ENCODE measurements at regions not wholly inside any gene's neighbourhood (a gene's known extent, or its start where the extent isn't known, plus 50 kb on each side); places are given as distances from the start of the nearest gene placed in this dataset.

GRCh38 chrX:39335513-39336235 lies 534.4 kb downstream of the MID1IP1 start:
- no peak for DNase-seq (ENCODE audit: low spot score)

- peak; percentile 23 for DNase-seq (ENCODE audit: low spot score)
These were observed 535.5 kb downstream of the MID1IP1 start for GRCh38 chrX:39336671-39337311.

- DNase-seq (ENCODE audit: low spot score), result no peak
These were observed 536.2 kb downstream of the MID1IP1 start for GRCh38 chrX:39337451-39337850.

GRCh38 chrX:39338583-39338982 lies 537.3 kb downstream of the MID1IP1 start:
- DNase-seq (ENCODE audit: low spot score), result no peak

- no peak for DNase-seq (ENCODE audit: low spot score)
These were observed 555.0 kb downstream of the MID1IP1 start for GRCh38 chrX:39356119-39356807.

- no peak for DNase-seq (ENCODE audit: low spot score)
These were observed 558.8 kb downstream of the MID1IP1 start for GRCh38 chrX:39360101-39360500.

- peak; percentile 87 for DNase-seq (ENCODE audit: low spot score)
These were observed 560.5 kb downstream of the MID1IP1 start for GRCh38 chrX:39361736-39362135.

GRCh38 chrX:39367416-39367815 lies 566.2 kb downstream of the MID1IP1 start:
- DNase-seq (ENCODE audit: low spot score), result no peak

GRCh38 chrX:39372115-39372514 lies 570.9 kb downstream of the MID1IP1 start:
- DNase-seq (ENCODE audit: low spot score), result no peak

- no peak for DNase-seq (ENCODE audit: low spot score)
These were observed 575.9 kb downstream of the MID1IP1 start for GRCh38 chrX:39377157-39377556.

GRCh38 chrX:39377773-39378172 lies 576.5 kb downstream of the MID1IP1 start:
- no peak for DNase-seq (ENCODE audit: low spot score)

GRCh38 chrX:39381422-39381821 lies 580.2 kb downstream of the MID1IP1 start:
- no peak for DNase-seq (ENCODE audit: low spot score)

- DNase-seq (ENCODE audit: low spot score), result no peak
These were observed 583.7 kb downstream of the MID1IP1 start for GRCh38 chrX:39384996-39385395.

GRCh38 chrX:39388730-39389129 lies 587.5 kb downstream of the MID1IP1 start:
- no peak for DNase-seq (ENCODE audit: low spot score)

- DNase-seq (ENCODE audit: low spot score), result no peak
These were observed 595.2 kb downstream of the MID1IP1 start for GRCh38 chrX:39396358-39396995.

GRCh38 chrX:39397561-39398199 lies 596.4 kb downstream of the MID1IP1 start:
- DNase-seq (ENCODE audit: low spot score), result no peak

GRCh38 chrX:39398215-39398962 lies 597.1 kb downstream of the MID1IP1 start:
- DNase-seq (ENCODE audit: low spot score), result no peak

- no peak for DNase-seq (ENCODE audit: low spot score)
These were observed 597.7 kb downstream of the MID1IP1 start for GRCh38 chrX:39398963-39399261.

- DNase-seq (ENCODE audit: low spot score), result no peak
These were observed 598.1 kb downstream of the MID1IP1 start for GRCh38 chrX:39399387-39399786.

- no peak for DNase-seq (ENCODE audit: low spot score)
These were observed 600.3 kb downstream of the MID1IP1 start for GRCh38 chrX:39401483-39402110.

- DNase-seq (ENCODE audit: low spot score), result no peak
These were observed 600.9 kb downstream of the MID1IP1 start for GRCh38 chrX:39402158-39402557.
